ENCODE measurements at regions not wholly inside any gene's neighbourhood (a gene's known extent, or its start where the extent isn't known, plus 50 kb on each side); places are given as distances from the start of the nearest gene placed in this dataset.

DNA sequence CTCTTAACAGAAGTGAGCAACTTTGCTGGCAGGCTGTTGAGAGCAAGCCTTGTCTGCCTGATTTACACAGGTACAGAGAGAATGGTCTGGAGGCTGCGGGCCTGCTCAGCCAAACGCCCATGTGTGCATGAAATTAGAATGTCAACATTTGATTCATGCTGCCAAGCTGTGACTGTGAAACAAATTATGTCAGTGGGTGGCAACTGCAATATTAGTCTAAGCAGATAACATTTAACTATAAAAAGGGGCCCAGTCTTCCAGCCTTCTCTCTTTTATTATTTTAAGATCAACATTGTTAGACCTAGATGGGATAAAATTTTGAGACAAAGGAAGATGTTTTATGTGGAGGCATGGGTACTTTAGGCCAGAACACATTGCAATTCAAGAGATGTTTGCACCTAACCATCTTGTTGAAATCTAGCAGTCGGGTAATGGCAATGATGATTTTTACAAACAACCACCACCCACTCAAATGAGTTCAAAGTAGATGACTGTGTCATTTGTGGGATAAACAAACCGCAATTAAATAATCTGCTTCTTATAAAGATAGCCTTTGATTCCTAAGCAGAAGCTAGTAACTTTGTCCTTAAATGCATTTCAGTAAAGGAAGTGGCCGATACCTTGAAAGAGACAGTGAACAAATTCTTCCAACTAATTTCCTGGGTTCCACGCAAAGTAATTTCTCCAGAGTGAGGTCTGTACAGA is 70.2 kb downstream of the FOXB1 start:
- TF ChIP-seq, protein P1, sequence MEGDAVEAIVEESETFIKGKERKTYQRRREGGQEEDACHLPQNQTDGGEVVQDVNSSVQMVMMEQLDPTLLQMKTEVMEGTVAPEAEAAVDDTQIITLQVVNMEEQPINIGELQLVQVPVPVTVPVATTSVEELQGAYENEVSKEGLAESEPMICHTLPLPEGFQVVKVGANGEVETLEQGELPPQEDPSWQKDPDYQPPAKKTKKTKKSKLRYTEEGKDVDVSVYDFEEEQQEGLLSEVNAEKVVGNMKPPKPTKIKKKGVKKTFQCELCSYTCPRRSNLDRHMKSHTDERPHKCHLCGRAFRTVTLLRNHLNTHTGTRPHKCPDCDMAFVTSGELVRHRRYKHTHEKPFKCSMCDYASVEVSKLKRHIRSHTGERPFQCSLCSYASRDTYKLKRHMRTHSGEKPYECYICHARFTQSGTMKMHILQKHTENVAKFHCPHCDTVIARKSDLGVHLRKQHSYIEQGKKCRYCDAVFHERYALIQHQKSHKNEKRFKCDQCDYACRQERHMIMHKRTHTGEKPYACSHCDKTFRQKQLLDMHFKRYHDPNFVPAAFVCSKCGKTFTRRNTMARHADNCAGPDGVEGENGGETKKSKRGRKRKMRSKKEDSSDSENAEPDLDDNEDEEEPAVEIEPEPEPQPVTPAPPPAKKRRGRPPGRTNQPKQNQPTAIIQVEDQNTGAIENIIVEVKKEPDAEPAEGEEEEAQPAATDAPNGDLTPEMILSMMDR (IDR thresholded peaks at IDR 0.05): no peak
- TF ChIP-seq POLR2A (IDR thresholded peaks at IDR 0.05): no peak

Measured in testis (tissue), 2 donors.